M059J (cell line): ENCODE measurements at regions not wholly inside any gene's neighbourhood (a gene's known extent, or its start where the extent isn't known, plus 50 kb on each side); places are given as distances from the start of the nearest gene placed in this dataset.
"Not testable (repeated sequence)": the region's sequence is repeated elsewhere in the genome, so short reads cannot be mapped to it uniquely, and the experiment has no call there.

Experiments used
- DNase-seq: peaks from one replicate; pipeline ENCODE4 v3.0.0-alpha.2; 2012; ENCODE audit warnings: low read depth

GRCh38 chr14:105888784-105889665 is 362.6 kb downstream of the TMEM121 start:
- DNase-seq, result no peak

- DNase-seq, result no peak
Observed at GRCh38 chr14:105889666-105890473, 363.5 kb downstream of the TMEM121 start.

DNA sequence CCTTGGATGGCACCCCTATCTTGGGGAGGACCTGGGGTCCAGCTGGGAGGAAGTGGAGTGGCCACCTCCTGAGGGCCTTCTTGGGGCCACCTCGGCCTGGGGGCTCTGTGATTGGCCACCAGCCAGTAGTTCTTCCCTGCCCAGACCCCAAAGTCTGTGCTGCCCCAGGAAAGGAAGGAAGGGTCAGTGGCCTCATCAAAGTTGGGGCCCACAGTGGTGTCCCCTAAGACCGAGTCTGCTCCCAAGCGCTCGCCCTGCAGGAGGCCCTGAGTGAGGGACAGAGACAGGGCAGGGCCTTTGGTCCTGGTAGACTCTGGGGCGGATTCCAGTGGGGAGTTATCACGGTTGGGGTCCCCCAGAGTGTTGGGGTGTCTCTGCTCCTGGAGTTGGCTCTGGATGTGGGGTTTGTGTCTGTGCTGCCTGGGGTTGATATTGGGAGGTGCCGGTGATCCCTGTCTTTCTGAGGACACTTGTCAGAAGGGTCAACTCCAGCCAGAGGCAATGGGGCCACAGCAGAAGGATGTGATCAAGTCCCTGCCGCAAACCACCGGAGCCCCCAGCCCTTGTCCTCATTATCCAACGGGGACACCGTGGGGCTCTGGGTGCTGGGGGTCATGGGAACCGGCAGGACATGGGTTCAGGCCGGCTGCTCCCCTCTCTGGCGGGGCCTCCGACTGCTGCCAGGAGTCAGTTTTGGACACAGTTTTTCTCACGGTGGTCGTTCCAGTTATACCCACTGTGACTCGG is 364.3 kb downstream of the TMEM121 start:
- DNase-seq, result no peak

DNA sequence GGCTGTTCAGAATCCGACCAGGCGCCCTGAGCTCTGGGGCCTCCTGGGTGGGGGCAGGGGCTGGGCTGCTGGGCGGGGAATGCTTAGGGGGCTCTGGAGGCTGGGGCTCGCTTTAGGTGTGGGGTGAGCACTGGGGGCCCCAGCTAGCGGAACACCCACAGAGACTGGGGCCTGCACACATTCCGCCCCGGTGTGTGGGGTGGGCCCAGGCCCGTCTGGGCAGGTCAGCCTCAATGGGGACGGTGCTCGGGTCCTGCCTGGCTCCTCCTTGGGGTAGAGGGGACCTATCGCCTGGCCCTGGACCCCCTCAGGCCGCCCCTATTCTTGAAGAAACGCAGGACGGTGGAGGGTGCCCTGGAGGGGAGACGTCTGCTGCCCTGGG is 364.8 kb downstream of the TMEM121 start:
- no peak for DNase-seq

- DNase-seq, result no peak
Observed at GRCh38 chr14:105891631-105892452, 365.5 kb downstream of the TMEM121 start.

- not testable (repeated sequence) for DNase-seq
Observed at GRCh38 chr14:105892453-105893441, 366.4 kb downstream of the TMEM121 start.

GRCh38 chr14:105893686-105894085 is 367.3 kb downstream of the TMEM121 start:
- not testable (repeated sequence) for DNase-seq

DNA sequence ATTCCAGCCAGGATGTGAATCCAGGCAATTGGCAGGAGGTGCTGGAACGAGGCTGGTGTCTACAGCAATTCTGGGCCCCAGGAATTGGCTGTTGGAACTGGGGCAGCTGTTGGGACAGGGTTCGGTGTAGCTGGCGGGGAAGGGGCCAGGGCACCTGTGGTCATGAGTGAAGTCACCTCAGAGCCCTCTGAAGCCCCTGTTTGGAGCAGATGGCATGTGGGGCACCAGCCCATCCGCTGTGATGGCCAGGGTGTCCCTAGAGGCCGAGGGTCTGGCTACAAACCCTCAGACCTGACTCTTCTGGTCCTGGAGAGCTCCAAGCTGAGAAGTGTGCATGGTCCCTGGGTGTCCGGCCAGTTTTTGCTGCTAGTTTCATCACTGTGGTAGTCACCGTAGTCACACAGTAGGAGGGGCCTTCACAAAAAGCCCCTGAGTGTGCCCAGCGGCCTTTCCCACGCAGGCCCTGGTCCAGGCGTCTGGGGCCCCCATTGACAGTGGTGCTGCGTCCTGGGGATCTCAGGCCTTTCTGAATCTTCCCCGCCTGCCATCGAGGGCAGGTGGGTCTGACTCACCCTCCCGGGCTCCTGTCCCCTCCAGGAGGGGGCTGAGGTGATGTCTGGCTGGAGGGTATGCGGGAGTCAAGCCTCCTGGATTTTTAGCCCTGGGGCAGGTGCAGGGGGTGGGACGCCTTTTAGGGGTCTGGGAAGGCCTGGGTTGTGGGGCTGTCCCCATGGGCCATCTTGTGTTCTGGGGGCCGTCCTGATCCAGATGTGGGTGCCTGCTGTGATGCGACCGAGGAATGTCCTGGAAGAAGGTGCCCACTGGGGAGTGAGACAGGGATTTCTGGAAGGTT is 368.0 kb downstream of the TMEM121 start:
- no peak for DNase-seq

GRCh38 chr14:105894978-105895881 is 368.8 kb downstream of the TMEM121 start:
- no peak for DNase-seq

DNA sequence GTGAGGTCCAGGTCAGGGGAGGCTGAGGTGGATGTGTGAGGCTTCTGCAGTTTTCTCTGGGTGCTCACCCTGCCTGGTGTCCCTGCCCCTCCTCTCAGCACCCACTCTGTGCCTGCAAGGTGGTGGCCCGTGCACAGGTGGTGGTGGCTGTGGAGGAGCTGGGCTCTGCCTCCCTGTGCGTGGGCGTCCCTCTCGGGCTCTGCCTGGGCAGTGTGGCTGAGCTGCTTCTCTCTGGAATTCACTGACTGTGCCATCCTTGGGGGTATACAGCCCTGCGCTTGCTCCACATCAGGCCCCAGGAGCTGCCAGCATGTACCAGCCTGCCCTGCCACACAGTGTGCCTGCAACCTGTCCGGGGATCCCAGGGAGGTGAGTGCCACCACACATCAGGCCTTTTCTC is 369.8 kb downstream of the TMEM121 start:
- not testable (repeated sequence) for DNase-seq

DNA sequence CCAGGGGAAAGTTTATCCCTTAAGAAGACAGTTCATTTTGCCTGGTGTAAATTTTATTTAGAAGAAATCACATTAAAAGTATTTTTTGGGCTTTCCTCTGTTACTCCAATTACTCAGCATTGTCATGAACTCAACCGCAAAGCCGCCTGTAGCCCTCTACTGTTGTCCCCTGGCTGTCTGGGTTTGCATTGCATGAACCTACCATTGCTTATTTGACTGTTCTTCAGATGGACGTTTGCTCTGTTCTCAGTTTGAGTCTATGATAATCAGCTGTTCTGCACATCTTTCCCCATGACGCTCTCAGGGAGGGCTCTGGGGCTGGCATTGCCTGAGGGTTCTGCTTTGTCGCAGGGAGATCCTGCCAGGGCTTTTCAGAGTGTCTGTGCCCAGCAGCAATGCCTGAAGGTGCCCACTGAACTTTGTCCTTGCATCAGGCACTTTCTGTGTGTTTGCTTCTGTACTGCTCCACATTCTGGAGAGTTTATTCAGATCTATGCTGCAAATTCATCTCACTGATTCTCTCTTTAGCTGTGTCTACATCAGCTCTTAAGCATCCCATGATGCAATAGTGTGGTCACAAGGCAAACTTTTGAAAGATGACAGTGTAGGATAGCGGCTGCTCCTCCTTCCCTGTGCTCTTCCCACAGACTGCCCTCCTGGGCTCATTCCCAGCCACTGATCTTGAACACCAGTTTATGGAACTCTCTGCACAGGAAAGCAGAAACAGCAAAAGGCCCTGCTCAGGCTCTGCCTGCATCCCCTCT is 370.8 kb downstream of the TMEM121 start:
- not testable (repeated sequence) for DNase-seq

DNA sequence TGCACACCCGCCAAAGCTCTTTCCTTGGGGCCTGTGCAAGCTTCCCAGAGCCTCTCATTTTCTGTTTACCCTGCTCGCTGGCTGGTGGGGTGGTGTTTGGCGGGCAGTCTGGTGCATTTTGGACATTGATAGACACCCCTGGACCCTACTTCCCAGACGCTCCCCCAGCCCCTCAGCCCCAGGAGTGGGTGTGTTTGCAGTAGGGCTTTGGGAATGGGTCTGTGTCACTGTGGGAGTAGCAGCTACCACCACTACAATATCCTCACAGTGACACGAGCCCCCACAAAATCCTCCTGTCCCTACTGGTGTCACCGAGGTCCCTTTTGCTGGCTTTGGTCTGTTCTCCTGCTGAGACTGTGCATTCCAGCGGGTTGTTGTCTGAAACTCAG is 371.3 kb downstream of the TMEM121 start:
- no peak for DNase-seq

- no peak for DNase-seq
Observed at GRCh38 chr14:105898482-105899010, 372.2 kb downstream of the TMEM121 start.

- DNase-seq, result no peak
Observed at GRCh38 chr14:105899071-105899641, 372.8 kb downstream of the TMEM121 start.

GRCh38 chr14:105899657-105900397 is 373.4 kb downstream of the TMEM121 start:
- DNase-seq, result no peak
